ELR (cell line): ENCODE measurements at regions not wholly inside any gene's neighbourhood (a gene's known extent, or its start where the extent isn't known, plus 50 kb on each side); places are given as distances from the start of the nearest gene placed in this dataset.

Source experiments
- DNase-seq: peaks from one replicate; pipeline ENCODE4 v3.0.0-alpha.2; 2015; ENCODE audit warnings: low read depth

GRCh38 chr1:80769208-80769750 is 1031.5 kb upstream of the ADGRL2 start:
- DNase-seq, result no peak

- DNase-seq, result no peak
These were observed 1033.0 kb upstream of the ADGRL2 start for GRCh38 chr1:80767711-80768110.

- DNase-seq, result no peak
These were observed 1041.4 kb upstream of the ADGRL2 start for GRCh38 chr1:80759354-80759753.

- DNase-seq, result no peak
These were observed 1044.8 kb upstream of the ADGRL2 start for GRCh38 chr1:80755944-80756343.

GRCh38 chr1:80751204-80751603 is 1049.5 kb upstream of the ADGRL2 start:
- no peak for DNase-seq

- DNase-seq, result no peak
These were observed 1069.4 kb upstream of the ADGRL2 start for GRCh38 chr1:80731241-80731894.

GRCh38 chr1:80722611-80723010 is 1078.1 kb upstream of the ADGRL2 start:
- DNase-seq, result no peak

- no peak for DNase-seq
These were observed 1094.2 kb upstream of the ADGRL2 start for GRCh38 chr1:80706526-80706925.

- DNase-seq, result no peak
These were observed 1122.3 kb upstream of the ADGRL2 start for GRCh38 chr1:80678438-80678837.

GRCh38 chr1:80675454-80675853 is 1125.3 kb upstream of the ADGRL2 start:
- DNase-seq, result peak; percentile 10

- no peak for DNase-seq
These were observed 1126.7 kb upstream of the ADGRL2 start for GRCh38 chr1:80673935-80674597.

GRCh38 chr1:80668372-80668771 is 1132.4 kb upstream of the ADGRL2 start:
- no peak for DNase-seq

- DNase-seq, result no peak
These were observed 1134.7 kb upstream of the ADGRL2 start for GRCh38 chr1:80666073-80666472.

GRCh38 chr1:80659161-80659560 is 1141.6 kb upstream of the ADGRL2 start:
- no peak for DNase-seq

GRCh38 chr1:80657707-80658106 is 1143.0 kb upstream of the ADGRL2 start:
- no peak for DNase-seq

GRCh38 chr1:80657044-80657643 is 1143.6 kb upstream of the ADGRL2 start:
- no peak for DNase-seq

- DNase-seq, result peak; percentile 65
These were observed 1144.1 kb upstream of the ADGRL2 start for GRCh38 chr1:80656641-80657040.

- peak; percentile 25 for DNase-seq
These were observed 1144.6 kb upstream of the ADGRL2 start for GRCh38 chr1:80656014-80656636.

- no peak for DNase-seq
These were observed 1154.7 kb upstream of the ADGRL2 start for GRCh38 chr1:80646053-80646452.

GRCh38 chr1:80645621-80646020 is 1155.1 kb upstream of the ADGRL2 start:
- DNase-seq, result no peak

- DNase-seq, result no peak
These were observed 1159.8 kb upstream of the ADGRL2 start for GRCh38 chr1:80640978-80641377.

- no peak for DNase-seq
These were observed 1160.8 kb upstream of the ADGRL2 start for GRCh38 chr1:80639777-80640533.
